HepG2 (cell line): ENCODE measurements at regions not wholly inside any gene's neighbourhood (a gene's known extent, or its start where the extent isn't known, plus 50 kb on each side); places are given as distances from the start of the nearest gene placed in this dataset.
A peak's percentile ranks its signal among the peaks of the same experiment; 100 is the strongest.

Source experiments
- ATAC-seq: fragments of 200-7000 bp; cut with Tn5 transposase; 3 replicates; pipeline ENCODE4 v1.9.1; 2020; ENCODE audit warnings: mild to moderate bottlenecking, moderate library complexity
- BruUV-seq: library from RNA; stranded (reverse); fragments of 400-500 nt; replicated peaks from 2 replicates; lab custom pipeline; 2021; lab: Mats Ljungman, UMichigan
- CTCF ChIA-PET: fragments of 300-600 bp; formaldehyde crosslinking; extraction: SDS; loops from one replicate; lab custom pipeline; 2021; ENCODE audit warnings: low total read pairs, inconsistent platforms, low intra/inter-chr PET ratio; lab: Yijun Ruan, JAX
- POLR2A ChIA-PET: fragments of 350-600 bp; sonication (Branson Sonifier 250); formaldehyde crosslinking; loops from one replicate; lab custom pipeline; 2020; ENCODE audit warnings: antibody characterized with exemption, inconsistent platforms; lab: Yijun Ruan, JAX
- DNase-seq: peaks from one replicate; pipeline ENCODE4 v3.0.0-alpha.2; 2015; ENCODE audit warnings: low spot score
- FAIRE-seq: peaks from 3 replicates; lab custom pipeline; 2011; peaks lifted over from hg19 to GRCh38; lab: Jason Lieb, UNC
- H2AFZ ChIP-seq: one replicate; pipeline ENCODE4 v1.6.1; 2011; ENCODE audit warnings: low read length, inconsistent platforms
- H3K27ac ChIP-seq: fragments of 300-600 bp; 3 replicates; pipeline ENCODE4 v1.8.0; 2011; ENCODE audit warnings: mixed run types, mild to moderate bottlenecking, mixed read lengths, low read length, inconsistent platforms; ENCODE audit not compliant: insufficient read depth; ENCODE audit errors: extremely low read length
- H3K27me3 ChIP-seq, 2 experiments: fragments of 200-600 bp in 1 of 2; 2 replicates in 1 of 2; 3 replicates in 1 of 2; pipeline versions ENCODE4 v1.6.0 to v1.8.0; 2011; ENCODE audit warnings: low read length in 2 of 2, mild to moderate bottlenecking in 2 of 2, moderate library complexity in 2 of 2, inconsistent platforms in 1 of 2; ENCODE audit not compliant: insufficient read depth in 2 of 2, control insufficient read depth in 1 of 2
- H3K36me3 ChIP-seq, 2 experiments: fragments of 200-600 bp in 1 of 2; replicated peaks in 1 of 2; 2 replicates in 1 of 2; 3 replicates in 1 of 2; pipeline versions ENCODE4 v1.5.1 to v1.8.0; 2011; ENCODE audit warnings: low read length in 2 of 2, inconsistent platforms in 1 of 2; ENCODE audit not compliant: insufficient read depth in 2 of 2, control insufficient read depth in 1 of 2
- H3K4me1 ChIP-seq: 2 replicates; pipeline ENCODE4 v1.5.1; 2012; ENCODE audit warnings: low read length, inconsistent platforms; ENCODE audit not compliant: insufficient read depth
- H3K4me2 ChIP-seq: 2 replicates; pipeline ENCODE4 v1.6.0; 2011; ENCODE audit warnings: low read depth, low read length, inconsistent platforms
- H3K4me3 ChIP-seq, 3 experiments: fragments of 200-600 bp in 1 of 3; sonication (generic), shearing (Covaris generic) in 1 of 3; replicated peaks in 1 of 3; 2 replicates each; pipeline ENCODE4 v1.5.1; 2011 to 2016; ENCODE audit warnings: low read length in 3 of 3, inconsistent platforms in 2 of 3, low read depth in 2 of 3, mild to moderate bottlenecking in 2 of 3, control low read depth in 1 of 3, mixed read lengths in 1 of 3; ENCODE audit not compliant: insufficient read depth in 1 of 3
- H3K79me2 ChIP-seq: one replicate; pipeline ENCODE4 v1.6.1; 2011; ENCODE audit warnings: low read length, inconsistent platforms; ENCODE audit not compliant: insufficient read depth
- H3K9ac ChIP-seq: 2 replicates; pipeline ENCODE4 v1.6.0; 2011; ENCODE audit warnings: mild to moderate bottlenecking, low read depth, low read length, inconsistent platforms; ENCODE audit not compliant: insufficient read depth
- H3K9me3 ChIP-seq: 2 replicates; pipeline ENCODE4 v1.5.1; 2012; ENCODE audit warnings: mild to moderate bottlenecking, low read length
- H4K20me1 ChIP-seq: 2 replicates; pipeline ENCODE4 v1.6.0; 2011; ENCODE audit warnings: inconsistent platforms, mild to moderate bottlenecking, low read length, moderate library complexity; ENCODE audit not compliant: insufficient read depth
- CBFB ChIP-seq: sonication (generic); formaldehyde crosslinking; IDR thresholded peaks from 2 replicates; pipeline ENCODE4 v1.4.0; 2020; ENCODE audit warnings: missing genetic modification reagents
- ELF3 ChIP-seq: IDR thresholded peaks from 2 replicates; pipeline ENCODE4 v1.6.1; 2016; ENCODE audit warnings: missing genetic modification reagents, missing compliant biosample characterization
- HNRNPK ChIP-seq: fragments of 200-400 bp; formaldehyde crosslinking; IDR thresholded peaks from 2 replicates; pipeline ENCODE4 v1.6.1; 2018; ENCODE audit warnings: low read length, low read depth, moderate library complexity, mild to moderate bottlenecking; ENCODE audit not compliant: poor library complexity, severe bottlenecking
- ISX ChIP-seq: sonication (generic); formaldehyde crosslinking; conservative IDR thresholded peaks from 2 replicates; pipeline ENCODE4 v1.5.0; 2020; ENCODE audit warnings: missing genetic modification reagents
- PHF21A ChIP-seq: sonication (generic); formaldehyde crosslinking; IDR thresholded peaks from 2 replicates; pipeline ENCODE4 v1.5.0; 2020; ENCODE audit warnings: mild to moderate bottlenecking, missing genetic modification reagents
- ZNF724P ChIP-seq: sonication (generic); formaldehyde crosslinking; IDR thresholded peaks from 2 replicates; pipeline ENCODE4 v1.8.0; 2022; ENCODE audit warnings: missing genetic modification reagents, borderline replicate concordance
- WGBS: methylation state at CpG from one replicate; pipeline ENCODE4 v1.1.6; 2017; ENCODE audit warnings: low lambda C conversion rate; 5-methylcytosine and 5-hydroxymethylcytosine counted together
- in situ Hi-C: cut with HindIII; loops from 2 replicates; pipeline ENCODE4 v1.10.0; 2017; ENCODE audit warnings: low pct_unique_long_range_greater_than_20kb; ENCODE audit not compliant: extremely low pct_ligation_motif_present
- intact Hi-C: fragments of 100-400 bp; cut with micrococcal nuclease; formaldehyde crosslinking; loops from one replicate; pipeline ENCODE4 v1.10.0; 2022; ENCODE audit not compliant: unreplicated experiment

DNA sequence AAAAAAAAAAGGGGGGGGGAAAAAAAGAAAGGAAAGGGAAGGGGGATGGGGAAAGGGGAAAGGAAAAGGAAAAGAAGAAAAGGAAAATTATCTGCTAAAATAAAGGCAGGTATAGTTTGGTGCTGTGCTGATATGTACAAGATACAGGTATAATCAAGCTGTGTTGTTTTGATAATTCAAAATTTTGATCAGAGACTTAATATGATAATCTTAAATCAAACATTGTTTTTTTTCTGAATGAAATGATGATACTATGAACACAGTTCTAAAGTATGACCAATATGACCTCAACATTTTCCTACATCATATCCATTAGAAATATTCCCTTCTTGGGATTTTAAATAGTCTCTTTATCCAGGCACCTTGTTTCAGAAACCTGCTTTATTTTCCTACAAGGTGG lies 115.6 kb upstream of the TRPM3 start:
- ATAC-seq (no peak), FAIRE-seq (no peak), DNase-seq (no peak)
- no peak for TF ChIP-seq ISX (CRISPR knock-in tag)
- TF ChIP-seq HNRNPK: peak; percentile 90
- TF ChIP-seq ELF3 (CRISPR knock-in tag): no peak
- Histone ChIP-seq H2AFZ (no peak overlapping the region), H3K4me3 (no peak overlapping the region), H3K9me3 (no peaks in the 10 kb centered on the region), H3K4me2 (no peak overlapping the region), H3K9ac (no peak overlapping the region), H3K27me3 (no peaks in the 10 kb centered on the region), H3K79me2 (no peaks in the 10 kb centered on the region), H4K20me1 (no peaks in the 10 kb centered on the region), H3K4me1 (no peaks in the 10 kb centered on the region), H3K27ac (no peak overlapping the region), H3K36me3 (no peaks in the 10 kb centered on the region)
- intact Hi-C loops: no loop called here
- POLR2A ChIA-PET: no interaction called here
- CTCF ChIA-PET: no interaction called here
- no TSS peak for BruUV-seq
- in situ Hi-C loops: no loop called here

DNA sequence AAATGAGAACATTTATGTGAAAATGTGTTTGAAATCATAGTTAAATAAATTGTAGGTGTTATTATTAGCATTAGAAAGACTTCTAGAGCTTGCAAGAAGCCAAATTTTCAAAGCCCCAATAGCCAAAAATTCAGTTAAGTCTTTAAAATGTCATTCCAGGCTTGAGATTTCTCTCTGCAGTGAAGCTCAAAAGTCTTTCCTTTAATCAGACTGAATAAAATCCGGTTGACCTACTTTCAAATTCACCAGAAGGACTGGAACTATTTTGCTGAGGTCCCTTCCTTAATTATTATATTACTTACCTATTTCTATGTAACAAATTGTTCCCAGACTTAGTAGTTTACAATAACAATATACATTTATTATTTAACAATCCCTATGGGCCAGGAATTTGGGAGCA lies 112.2 kb upstream of the TRPM3 start:
- Histone ChIP-seq H3K4me3 (no peak overlapping the region), H3K36me3 (no peaks in the 10 kb centered on the region), H3K27me3 (no peaks in the 10 kb centered on the region), H3K9ac (no peak overlapping the region), H3K4me1 (no peaks in the 10 kb centered on the region), H4K20me1 (no peaks in the 10 kb centered on the region), H3K79me2 (no peaks in the 10 kb centered on the region), H2AFZ (no peak overlapping the region), H3K4me2 (no peak overlapping the region), H3K9me3 (no peaks in the 10 kb centered on the region), H3K27ac (no peak overlapping the region)
- 8% methylated on average over 1 of the region's 1 CpG for WGBS
- CTCF ChIA-PET: no interaction called here
- no peak for ATAC-seq
- FAIRE-seq: no peak
- intact Hi-C loops (no loop called here), in situ Hi-C loops (no loop called here)
- TF ChIP-seq ZNF724P (CRISPR knock-in tag) (no peak), PHF21A (CRISPR knock-in tag) (no peak), CBFB (CRISPR knock-in tag) (no peak)
- DNase-seq: no peak
- BruUV-seq: no TSS peak
- POLR2A ChIA-PET: no interaction called here
